22Rv1 (cell line): ENCODE measurements at regions not wholly inside any gene's neighbourhood (a gene's known extent, or its start where the extent isn't known, plus 50 kb on each side); places are given as distances from the start of the nearest gene placed in this dataset.

Experiments
- CTCF ChIP-seq: fragments of 450-650 bp; IDR thresholded peaks from 2 replicates; pipeline ENCODE4 v1.5.1; 2017; ENCODE audit warnings: mild to moderate bottlenecking
- ZFX ChIP-seq: fragments of 450-650 bp; IDR thresholded peaks from 2 replicates; pipeline ENCODE4 v1.6.1; 2017; ENCODE audit warnings: antibody characterized with exemption, borderline replicate concordance

GRCh38 chr6:97864826-97865225 is 581.8 kb upstream of the MMS22L start:
- no peak for TF ChIP-seq CTCF
- no peak for TF ChIP-seq ZFX
